ENCODE measurements at regions not wholly inside any gene's neighbourhood (a gene's known extent, or its start where the extent isn't known, plus 50 kb on each side); places are given as distances from the start of the nearest gene placed in this dataset.

DNA sequence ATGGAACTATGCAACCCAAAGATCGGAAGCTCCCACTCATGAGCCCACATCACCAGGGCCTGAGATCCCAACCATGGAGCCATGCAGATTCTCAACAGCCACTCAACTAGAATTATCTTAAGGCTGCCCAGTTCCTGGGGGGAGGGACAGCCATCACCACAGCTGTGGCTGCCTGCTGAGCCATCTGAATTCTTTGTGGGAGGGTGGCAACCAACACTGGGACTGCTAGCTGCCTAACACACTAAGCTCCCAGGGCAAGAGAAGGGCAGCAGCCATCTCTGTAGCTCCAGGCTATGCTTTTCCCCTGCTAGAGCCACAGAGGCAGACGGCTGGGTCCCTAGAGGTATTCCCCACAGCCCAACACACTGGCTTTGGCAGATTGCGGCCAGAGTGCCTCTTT lies 251.3 kb upstream of the GRAMD2B start:
- TF ChIP-seq, protein P1, sequence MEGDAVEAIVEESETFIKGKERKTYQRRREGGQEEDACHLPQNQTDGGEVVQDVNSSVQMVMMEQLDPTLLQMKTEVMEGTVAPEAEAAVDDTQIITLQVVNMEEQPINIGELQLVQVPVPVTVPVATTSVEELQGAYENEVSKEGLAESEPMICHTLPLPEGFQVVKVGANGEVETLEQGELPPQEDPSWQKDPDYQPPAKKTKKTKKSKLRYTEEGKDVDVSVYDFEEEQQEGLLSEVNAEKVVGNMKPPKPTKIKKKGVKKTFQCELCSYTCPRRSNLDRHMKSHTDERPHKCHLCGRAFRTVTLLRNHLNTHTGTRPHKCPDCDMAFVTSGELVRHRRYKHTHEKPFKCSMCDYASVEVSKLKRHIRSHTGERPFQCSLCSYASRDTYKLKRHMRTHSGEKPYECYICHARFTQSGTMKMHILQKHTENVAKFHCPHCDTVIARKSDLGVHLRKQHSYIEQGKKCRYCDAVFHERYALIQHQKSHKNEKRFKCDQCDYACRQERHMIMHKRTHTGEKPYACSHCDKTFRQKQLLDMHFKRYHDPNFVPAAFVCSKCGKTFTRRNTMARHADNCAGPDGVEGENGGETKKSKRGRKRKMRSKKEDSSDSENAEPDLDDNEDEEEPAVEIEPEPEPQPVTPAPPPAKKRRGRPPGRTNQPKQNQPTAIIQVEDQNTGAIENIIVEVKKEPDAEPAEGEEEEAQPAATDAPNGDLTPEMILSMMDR (IDR thresholded peaks at IDR 0.05 in 4 of 5, conservative IDR thresholded peaks at IDR 0.05 in 1 of 5), result no peak
- no peak for TF ChIP-seq POLR2A (IDR thresholded peaks at IDR 0.05)

Measured in gastrocnemius medialis (tissue), 4 donors.